CD4-positive, alpha-beta T cell treated with Interleukin-6 for 4 hours (primary cell): ENCODE measurements at regions not wholly inside any gene's neighbourhood (a gene's known extent, or its start where the extent isn't known, plus 50 kb on each side); places are given as distances from the start of the nearest gene placed in this dataset.

Experiments used
- DNase-seq: peaks from one replicate; pipeline ENCODE4 v3.0.0-alpha.2; 2020; ENCODE audit warnings: mixed read lengths

DNA sequence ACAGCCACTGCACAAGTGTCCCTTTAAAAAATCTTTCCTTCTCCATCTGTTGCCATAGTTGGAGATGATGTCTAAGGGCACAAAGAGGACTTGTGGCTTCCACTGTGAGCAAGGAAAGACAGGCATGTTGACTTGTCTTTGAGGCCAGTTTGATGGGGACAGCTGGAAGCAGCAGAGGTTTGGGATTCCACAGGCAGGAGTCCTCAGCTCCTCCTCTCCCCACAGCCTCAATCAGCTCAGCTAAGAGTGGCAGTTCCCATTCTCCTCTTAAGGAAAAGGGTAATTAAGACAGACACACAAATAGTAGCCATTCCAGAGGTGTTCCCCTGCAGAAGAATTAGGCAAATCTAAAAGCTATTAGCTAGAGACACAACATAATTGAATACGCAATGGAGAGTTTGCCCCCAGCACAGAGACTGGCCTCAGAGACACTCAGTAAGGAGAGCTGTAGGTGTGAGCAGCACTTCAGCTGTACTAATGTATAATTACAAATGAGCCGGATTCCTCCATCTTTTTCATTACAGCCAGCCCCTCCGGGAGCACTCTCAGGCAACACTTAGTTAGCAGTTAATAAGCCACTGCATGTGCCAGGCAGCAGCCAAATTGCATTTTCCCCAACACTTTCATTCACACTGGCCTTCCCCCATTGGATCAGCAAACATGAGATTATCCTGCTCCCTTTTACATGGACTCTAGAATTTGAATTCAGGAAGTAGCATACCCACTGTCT, 434.0 kb downstream of the FOXO1 start:
- DNase-seq, result no peak

DNA sequence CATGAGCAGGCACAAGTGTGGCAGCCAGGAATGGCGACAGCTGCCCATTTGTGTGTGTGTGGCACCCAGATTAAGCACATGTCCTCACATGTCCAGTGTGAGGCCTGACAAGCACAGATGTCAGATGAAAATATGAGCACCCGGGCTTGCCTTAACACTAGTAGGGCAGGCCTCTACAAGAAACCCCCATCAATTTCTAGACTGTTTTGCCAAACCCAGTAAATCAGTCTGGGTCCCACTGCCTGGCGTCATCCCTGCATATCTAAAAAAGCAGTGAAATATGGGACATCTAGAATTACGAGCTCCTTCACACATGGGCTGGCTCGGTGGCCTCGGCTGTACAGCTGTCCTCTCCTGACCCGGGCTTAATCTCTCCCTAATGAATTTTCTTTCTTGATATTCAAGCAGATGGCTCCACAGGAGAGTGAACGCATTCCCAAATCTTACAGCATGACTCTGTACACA, 432.7 kb downstream of the FOXO1 start:
- DNase-seq, result no peak

DNA sequence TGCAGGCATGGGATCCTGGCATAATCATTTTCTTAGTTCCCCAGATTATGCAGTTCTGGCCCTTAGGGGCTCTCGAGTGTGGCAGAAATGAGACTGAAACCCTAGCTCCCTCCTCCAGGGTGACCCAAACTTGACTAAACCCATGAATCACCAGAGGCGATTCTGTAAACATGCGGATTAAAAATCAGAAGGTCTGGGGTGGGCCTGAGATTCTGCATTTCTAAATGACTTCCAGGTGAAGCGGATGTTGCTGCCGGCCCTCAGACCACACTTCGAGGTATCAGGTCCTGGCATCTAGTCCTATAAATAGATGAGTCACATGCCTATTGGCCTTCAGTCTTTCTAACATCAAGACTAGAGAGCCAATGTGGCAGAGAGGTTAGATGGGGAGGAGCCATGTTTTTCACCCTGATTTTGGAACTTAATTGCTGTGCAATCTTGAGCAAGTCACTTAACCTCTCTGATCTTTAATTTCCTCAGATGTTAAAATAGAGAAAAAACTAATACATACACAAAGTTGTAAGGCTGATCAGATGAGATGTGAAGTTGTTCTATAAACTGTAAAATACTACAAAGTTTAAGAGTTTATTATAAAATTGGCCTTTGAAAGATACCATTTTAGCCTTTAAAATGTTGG, 431.2 kb downstream of the FOXO1 start:
- DNase-seq, result no peak

DNA sequence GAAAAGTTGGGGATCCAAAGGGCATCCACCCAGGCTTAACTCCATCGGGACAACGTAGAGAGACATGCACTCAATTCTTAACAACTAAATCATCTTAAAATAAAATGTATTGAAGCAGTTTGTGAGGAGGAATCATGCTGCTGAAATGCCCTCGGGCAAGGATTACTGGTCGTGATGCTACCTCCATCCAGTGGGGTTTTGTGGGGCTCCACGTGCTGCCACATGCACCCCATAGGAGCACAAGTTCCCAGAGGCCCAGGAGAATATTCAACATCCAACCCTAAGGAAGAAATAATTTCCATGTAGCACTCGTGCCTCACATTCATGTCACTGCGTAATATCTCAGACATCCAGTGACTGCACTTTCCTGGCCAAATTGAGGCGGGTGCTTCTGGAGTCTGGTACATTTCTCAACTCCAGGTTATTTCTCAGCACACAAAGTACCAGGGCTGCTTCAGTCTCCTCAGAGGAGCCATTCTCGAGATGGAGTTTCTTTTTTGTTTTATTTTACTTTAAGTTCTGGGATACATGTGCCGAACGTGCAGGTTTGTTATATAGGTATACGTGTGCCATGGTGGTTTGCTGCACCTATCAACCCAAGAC, 429.8 kb downstream of the FOXO1 start:
- no peak for DNase-seq

DNA sequence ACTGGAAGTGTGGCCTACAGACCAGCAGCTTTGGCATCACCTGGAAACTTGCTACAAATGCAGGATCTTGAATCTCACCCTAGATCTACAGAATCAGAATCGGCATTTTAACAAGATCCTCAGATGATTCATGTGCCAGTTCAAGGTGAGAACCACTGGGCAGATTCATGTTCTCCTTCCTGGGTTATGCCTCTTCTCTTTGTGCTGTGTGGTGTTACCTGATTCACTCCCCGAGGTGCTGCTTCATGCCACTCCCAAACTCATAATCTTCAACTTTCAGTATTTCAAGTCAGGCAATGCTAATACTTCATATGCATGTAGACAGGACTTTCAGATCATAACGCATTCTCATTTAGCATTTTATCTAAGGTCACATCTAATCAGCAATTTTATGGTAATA, 427.7 kb downstream of the FOXO1 start:
- no peak for DNase-seq

DNA sequence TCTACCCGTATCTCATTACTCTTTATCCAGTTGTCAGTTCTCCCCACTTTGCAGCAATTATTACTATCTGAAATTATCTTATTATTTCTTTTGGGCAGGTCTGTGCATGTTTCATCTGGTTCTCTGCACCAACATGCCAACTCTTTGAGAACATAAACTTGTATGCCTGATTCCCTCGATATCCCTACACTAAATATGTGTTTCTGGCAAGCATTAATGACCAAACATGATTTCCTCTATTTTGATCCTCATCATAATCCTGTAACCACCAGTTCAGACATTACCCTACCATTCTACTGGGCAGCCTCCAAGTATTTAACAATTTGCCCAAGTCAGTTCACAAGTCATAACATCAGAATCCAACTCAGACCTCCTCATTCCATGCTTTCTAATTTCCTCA, 426.1 kb downstream of the FOXO1 start:
- DNase-seq, result no peak

DNA sequence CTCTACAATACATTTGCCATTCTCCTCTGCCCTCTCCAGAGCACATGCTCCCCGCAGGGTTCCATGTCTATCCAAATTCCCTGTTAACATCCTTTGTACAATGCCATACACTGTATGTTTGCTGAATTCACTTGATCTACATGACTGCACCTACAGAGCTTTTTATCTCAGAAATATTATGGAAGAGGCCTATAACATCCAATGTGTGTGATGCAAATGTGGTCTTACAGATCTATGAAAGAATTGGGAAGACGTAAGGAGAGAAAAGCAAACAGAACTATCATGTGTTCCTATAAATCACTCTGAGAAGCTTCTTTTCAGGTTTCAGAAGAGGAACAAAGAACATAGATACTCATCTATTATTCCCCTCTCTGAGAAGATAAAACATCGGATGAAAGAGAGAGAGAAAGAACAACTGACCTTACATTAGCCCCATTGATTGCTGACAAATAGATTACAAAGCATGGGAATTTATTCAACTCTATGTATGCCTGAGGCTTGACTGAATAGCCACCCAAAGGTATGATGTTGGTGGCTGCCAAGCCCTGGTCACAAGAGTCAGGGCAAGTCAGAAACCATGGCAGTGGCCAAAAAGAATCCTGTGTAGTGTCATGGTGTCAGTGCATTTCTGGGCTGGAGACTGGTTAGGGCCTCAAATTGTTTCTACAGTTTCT, 425.2 kb downstream of the FOXO1 start:
- DNase-seq, result no peak

DNA sequence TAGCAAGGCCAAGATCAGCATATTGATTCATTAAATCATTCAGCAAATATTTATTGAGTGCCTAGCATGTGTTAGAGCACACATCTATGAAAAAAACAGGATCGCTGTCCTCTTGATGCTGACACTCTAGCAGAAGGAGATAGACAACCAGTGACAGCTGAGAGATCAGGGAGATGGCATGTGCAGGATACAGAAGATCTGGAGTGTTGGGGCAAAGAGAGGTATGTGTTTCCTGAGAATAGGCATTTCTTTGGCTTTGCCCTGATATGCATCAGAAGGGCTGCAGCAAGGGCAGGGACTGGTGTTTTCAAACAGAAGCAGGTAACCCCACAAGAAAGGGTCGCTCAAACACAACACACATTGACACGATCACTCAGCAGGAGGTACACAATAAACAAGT, 423.4 kb downstream of the FOXO1 start:
- no peak for DNase-seq

DNA sequence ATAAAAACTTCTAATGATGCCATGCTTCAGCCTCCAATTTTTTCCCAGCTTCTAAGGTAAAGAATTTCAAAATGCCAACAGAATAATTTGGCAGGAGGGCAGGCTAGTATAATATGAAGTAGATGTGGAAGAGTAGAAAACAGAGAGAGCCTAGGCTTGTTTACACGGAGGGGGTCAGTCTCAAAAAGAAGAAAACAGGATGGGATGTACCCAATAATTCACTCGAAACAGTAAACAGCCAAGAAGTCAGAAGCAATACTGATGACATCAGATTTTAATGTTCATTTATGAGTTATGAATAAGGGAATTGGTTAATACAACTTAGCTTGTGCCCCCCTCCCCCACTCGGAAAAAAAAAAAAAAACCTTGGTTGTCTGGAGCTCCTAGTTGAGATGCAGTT, 422.5 kb downstream of the FOXO1 start:
- DNase-seq, result no peak

DNA sequence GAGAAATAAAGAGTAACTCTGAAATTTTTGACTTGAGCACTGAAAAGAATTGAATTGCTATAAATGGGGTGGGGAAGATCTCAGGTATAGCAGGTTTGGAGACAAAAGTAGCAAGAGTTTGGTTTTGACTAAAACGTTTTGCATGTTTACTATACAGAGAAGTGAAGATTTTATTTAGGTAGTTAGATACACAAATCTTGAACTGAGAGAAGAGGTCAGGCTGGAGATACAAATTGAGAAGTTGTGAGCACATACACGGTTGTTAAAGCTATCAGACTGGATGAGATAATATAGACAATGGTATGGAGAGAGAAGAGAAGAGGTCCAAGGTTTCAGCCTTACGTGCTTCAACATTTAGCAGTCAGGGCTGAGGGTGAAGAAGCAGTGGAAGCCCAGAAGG, 420.9 kb downstream of the FOXO1 start:
- no peak for DNase-seq

DNA sequence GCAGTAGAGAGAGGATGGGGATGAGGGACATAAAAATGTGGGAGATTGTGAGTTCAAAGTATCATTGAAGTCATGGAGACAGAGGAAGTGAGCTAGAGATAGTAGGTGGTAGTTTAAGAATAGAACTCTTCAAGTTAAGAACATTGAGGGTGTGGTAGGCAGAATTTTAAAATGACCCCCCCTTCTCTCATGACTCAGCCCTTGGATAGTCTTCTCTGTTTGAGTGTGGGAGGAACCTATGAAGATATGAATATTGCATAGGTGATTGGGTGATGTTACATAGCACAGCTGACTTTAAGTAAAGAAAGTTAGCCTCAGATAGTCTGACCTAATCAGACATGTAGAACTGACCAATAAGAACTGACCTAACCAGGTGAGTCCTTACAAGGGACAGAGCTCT, 418.6 kb downstream of the FOXO1 start:
- no peak for DNase-seq

DNA sequence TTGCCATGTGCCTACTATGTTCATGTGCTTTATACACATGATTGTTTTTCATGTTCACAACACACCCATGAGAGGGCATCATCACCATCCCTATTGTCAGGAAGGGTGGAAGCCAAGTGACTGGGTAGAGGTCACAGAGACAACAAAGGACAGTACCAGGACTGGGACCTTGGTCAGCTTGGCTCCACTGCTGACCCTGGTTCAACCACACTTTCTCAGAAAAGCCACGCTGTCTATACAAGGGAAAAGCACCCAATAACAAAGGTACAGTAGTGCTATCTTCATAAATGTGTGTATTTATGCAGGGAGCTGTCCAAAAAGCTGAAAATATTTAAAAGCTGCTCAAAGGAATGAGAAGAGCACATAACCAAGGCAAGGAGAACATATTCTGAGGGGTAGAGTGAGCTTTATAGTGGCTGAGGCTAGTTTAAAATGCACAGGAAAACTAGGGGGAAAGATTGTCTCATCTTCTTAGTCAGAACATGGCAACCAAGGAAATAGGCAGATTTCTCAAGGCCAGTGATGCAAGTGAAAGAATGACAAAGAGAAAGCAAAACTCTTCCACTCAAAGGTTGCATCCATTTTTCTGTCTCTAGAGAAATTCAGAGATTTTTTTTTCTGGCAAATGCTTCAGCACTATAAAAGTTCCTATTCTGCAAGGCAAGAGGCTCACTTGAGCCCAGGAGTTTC, 415.0 kb downstream of the FOXO1 start:
- DNase-seq, result no peak

DNA sequence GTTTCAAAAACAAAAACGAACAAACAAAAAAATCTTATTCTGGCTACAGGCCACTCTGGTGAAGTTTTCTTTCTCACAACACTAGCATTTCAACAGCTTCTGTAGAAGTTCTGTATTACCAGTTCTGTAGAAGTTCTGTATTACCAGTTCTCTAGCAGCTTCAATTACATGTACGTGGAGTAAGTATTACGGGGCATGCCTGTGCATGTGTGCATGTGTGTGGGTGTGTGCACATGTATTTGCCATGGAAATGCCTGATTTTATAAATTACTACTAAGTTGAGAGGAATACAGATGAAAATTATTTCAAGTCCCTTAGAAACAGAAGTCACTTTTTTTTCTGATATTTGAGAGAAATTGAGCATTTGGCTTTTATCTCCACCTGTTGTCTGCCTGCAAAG, 414.2 kb downstream of the FOXO1 start:
- DNase-seq, result no peak

DNA sequence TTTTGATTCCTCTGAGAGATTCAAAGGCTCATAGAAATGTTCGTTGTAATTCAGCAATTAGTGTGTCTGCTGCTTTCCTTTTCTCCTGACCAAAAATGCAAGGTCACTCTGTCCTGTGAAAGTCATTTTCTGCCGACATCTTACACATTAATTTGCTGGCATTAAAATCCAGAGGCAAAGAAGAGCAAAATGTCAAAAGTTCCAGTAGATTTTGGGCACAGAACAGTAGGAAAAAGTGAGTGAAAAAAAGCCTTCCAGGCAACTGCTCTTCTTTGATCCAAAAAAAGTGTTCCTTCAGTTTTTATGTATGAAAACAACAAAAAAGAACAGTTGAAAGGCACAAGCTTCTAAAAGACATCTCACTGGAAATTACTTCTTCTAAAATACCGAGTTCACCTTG, 413.8 kb downstream of the FOXO1 start:
- DNase-seq, result no peak

DNA sequence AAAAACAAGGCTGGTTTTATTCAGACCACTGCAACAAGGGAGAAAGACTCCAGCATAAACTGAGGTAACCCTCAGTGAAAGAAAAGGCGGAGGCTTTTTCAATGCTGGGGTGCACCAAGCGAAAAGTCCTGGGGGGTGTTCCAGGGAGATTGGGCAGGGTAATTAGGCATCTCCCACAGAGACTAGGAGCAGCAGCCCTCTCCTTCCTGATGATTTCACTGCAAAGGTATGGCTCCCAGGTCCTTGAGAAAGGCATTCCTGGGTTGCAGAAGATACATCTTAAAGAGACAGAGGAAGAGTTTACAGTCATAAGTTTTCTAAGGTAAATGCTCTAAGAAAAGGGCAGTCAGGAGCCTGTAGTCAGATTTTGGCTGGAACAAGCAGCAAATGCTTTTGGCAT, 412.0 kb downstream of the FOXO1 start:
- no peak for DNase-seq

DNA sequence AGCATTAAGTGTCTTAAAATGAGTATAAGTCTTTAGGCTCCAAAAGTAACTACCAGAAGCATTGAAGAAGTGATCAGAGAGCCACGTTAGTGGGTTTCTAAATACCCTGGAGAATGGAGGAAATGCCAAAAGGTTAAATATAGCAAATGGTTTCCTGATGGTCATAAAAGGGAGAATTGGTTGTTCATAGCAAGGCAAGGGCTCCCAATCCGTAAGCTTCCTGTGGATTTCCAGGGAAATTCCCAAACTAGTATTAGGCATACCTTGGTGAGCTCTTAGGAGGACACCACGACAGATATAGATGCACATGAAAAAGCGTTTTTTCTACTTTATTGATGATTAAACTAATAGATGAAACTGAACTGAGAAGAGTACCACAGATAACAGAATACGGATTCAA, 410.9 kb downstream of the FOXO1 start:
- no peak for DNase-seq

DNA sequence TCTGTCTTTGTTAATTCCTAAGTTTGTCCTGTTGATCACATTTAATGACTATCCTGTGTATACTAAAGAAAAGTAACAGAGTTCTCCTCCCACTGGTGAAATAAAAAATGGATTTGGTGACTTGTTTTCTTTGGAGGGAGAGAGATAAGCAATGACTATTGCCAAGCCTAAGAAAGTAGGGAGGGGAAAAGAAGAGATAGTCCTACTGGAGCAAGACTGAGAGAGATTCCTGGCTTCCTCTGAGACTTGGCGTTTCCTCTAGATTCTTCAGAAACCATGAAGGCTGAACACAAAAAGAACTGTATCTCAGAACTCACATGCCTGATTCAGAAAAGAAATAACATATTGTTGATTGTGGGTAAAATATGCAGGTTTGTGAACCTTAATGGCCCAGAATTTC, 406.5 kb downstream of the FOXO1 start:
- DNase-seq, result no peak

DNA sequence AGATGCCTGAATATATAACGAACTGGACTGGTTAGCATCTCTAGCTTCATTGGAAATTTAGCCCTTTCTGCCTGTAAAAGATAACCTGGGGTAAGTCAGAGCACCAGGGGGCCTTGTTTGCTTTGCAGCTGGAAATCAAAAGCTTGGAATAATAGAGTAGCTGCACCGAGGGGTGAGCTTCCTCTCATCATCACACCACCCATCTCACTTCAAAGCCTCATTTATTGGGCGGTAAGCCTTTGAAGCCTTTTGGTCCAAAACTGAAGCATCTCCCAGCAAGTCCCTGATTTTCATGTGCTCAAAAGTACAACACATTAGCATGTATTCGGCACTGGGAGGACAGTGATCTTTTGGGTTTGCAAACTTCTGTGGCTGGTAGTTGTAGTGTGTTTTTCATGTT, 405.1 kb downstream of the FOXO1 start:
- DNase-seq, result no peak

DNA sequence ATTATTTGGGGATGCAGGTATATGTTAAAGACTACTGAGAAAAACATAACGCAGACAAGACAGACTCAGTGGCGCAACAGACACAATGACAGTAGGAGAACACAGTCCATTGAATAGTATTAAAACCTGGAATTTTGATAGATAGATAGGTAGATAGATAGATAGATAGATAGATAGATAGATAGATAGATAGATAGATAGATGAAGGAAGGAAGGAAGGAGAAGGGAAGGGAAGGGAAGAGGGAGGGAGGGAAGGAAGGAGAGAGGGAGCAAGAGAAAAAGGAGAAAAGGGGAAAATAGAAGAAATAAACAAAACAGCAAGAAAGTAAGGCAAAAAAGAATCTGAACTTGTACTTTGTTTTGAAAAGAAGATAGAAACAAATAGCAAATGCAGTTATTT, 404.5 kb downstream of the FOXO1 start:
- DNase-seq, result no peak

DNA sequence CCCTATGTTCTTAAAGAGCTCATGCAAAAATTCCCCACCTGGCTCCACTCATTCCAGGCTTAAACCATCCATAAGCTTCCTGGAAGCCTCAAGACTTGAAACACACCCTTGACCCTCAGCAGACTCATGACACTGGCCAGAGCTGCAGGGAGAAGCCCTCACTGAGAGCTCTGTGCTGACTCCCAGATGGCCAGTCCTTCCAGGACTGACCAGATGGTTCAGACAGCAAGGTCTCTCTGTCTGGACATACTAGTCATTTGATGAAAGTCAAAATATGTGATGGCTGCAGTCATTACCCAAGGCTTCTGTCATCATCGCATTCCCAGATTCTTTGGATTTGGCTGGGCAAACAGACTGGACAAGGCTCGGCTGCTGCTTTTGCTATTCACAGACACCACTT, 397.4 kb downstream of the FOXO1 start:
- no peak for DNase-seq

DNA sequence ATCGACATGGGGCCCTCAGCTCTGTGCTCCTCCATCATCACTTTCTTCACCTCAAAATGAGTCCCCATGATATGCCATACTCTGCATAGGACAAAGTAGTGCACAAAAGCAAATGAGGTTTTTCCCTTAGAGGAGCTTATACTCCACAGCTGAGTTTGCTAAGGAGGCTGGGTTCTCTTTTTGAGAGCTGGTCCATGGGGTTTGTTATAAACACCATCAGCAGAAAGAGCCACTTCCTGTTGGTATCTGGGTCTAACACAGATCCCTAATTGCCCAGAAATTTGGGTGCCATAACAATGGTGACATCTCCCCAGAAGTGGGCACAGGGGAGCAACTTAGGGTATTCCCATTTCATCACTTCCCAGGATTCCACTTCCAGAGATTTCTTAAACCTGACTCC, 395.7 kb downstream of the FOXO1 start:
- no peak for DNase-seq

DNA sequence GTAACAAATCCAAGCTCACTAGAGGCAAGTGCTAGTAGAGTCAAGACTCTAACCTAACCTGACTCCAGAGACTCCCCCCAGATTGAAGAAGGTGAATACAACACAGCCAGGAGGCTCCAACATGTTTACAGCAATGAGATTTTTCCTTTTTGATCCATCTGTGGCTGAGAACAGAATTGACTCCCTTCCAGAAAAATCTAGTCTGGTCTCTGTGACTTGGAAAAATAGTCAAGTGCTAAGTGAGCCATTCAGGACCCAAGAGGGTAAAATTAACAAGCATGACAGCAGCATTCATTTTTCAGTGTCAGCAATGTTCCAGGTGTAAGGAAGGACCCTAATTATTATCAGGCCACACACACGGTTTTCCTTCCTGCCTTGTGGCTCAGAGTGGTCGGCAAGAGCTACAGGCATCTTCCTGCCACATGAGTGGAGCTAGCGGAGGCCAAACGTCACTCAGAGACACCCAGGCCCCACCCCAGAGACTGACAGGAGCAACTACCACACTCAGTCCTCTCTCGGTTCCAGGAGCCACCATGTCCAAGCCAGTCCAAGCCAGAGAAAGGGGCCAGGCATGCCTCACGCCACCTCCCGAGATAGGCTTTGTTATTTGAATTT, 395.1 kb downstream of the FOXO1 start:
- DNase-seq, result peak; percentile 21
